Neural cell (in vitro differentiated cells): ENCODE measurements at regions not wholly inside any gene's neighbourhood (a gene's known extent, or its start where the extent isn't known, plus 50 kb on each side); places are given as distances from the start of the nearest gene placed in this dataset.

Source experiments
- EP300 ChIP-seq: fragments of 450-650 bp; conservative IDR thresholded peaks from 2 replicates; pipeline ENCODE4 v1.6.1; 2014; ENCODE audit warnings: antibody characterized with exemption, mild to moderate bottlenecking, moderate library complexity; ENCODE audit not compliant: poor library complexity, severe bottlenecking
- EZH2 ChIP-seq: fragments of 200-600, 300-800 bp; shearing (Covaris generic), sonication (generic); IDR thresholded peaks from 2 replicates; pipeline ENCODE4 v1.6.1; 2014; ENCODE audit warnings: antibody characterized with exemption, low read length, borderline replicate concordance, mild to moderate bottlenecking; ENCODE audit not compliant: insufficient read depth, poor library complexity, severe bottlenecking
- POLR2AphosphoS5 ChIP-seq: IDR thresholded peaks from 2 replicates; pipeline ENCODE4 v1.6.1; 2012
- TAF1 ChIP-seq: IDR thresholded peaks from 2 replicates; pipeline ENCODE4 v1.6.1; 2012; ENCODE audit warnings: low read depth
- TF ChIP-seq, protein P1 (sequence below): fragments of 450-650 bp; IDR thresholded peaks from 2 replicates; pipeline ENCODE4 v1.5.1; 2014; ENCODE audit warnings: antibody characterized with exemption, mild to moderate bottlenecking, moderate library complexity; ENCODE audit not compliant: poor library complexity, severe bottlenecking

- TF ChIP-seq TAF1, result no peak
- no peak for TF ChIP-seq EP300
- TF ChIP-seq, protein P1, sequence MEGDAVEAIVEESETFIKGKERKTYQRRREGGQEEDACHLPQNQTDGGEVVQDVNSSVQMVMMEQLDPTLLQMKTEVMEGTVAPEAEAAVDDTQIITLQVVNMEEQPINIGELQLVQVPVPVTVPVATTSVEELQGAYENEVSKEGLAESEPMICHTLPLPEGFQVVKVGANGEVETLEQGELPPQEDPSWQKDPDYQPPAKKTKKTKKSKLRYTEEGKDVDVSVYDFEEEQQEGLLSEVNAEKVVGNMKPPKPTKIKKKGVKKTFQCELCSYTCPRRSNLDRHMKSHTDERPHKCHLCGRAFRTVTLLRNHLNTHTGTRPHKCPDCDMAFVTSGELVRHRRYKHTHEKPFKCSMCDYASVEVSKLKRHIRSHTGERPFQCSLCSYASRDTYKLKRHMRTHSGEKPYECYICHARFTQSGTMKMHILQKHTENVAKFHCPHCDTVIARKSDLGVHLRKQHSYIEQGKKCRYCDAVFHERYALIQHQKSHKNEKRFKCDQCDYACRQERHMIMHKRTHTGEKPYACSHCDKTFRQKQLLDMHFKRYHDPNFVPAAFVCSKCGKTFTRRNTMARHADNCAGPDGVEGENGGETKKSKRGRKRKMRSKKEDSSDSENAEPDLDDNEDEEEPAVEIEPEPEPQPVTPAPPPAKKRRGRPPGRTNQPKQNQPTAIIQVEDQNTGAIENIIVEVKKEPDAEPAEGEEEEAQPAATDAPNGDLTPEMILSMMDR, result no peak
- no peak for TF ChIP-seq POLR2AphosphoS5
- TF ChIP-seq EZH2, result no peak
Measured at GRCh38 chr3:115384381-115384780, 237.3 kb upstream of the ZBTB20 start.
